AG09309 (cell line): ENCODE measurements at regions not wholly inside any gene's neighbourhood (a gene's known extent, or its start where the extent isn't known, plus 50 kb on each side); places are given as distances from the start of the nearest gene placed in this dataset.

ENCODE experiments used
- DNase-seq: peaks from one replicate; pipeline ENCODE4 v3.0.0-alpha.2; 2010; ENCODE audit warnings: low read depth
- H3K4me3 ChIP-seq: 2 replicates; pipeline ENCODE4 v1.5.1; 2011; ENCODE audit warnings: mild to moderate bottlenecking, low read depth, low read length, moderate library complexity; ENCODE audit not compliant: control insufficient read depth
- CTCF ChIP-seq: IDR thresholded peaks from 2 replicates; pipeline ENCODE4 v1.5.1; 2011; ENCODE audit warnings: mild to moderate bottlenecking, low read depth, low read length, inconsistent platforms; ENCODE audit not compliant: insufficient read depth, control insufficient read depth; ENCODE audit errors: missing control alignments

- TF ChIP-seq CTCF, result no peak
- DNase-seq, result peak; percentile 89
- no peak overlapping the region for H3K4me3 ChIP-seq
These were observed 148.7 kb upstream of the SLC1A4 start for GRCh38 chr2:64840426-64840881.

GRCh38 chr2:64841461-64841860, 147.7 kb upstream of the SLC1A4 start:
- DNase-seq, result no peak
- TF ChIP-seq CTCF, result no peak

GRCh38 chr2:64842030-64842429, 147.2 kb upstream of the SLC1A4 start:
- TF ChIP-seq CTCF, result no peak
- no peak for DNase-seq
- no peak overlapping the region for H3K4me3 ChIP-seq

More at GRCh38 chr2:64841461-64841860, 147.7 kb upstream of the SLC1A4 start:
- no peak overlapping the region for H3K4me3 ChIP-seq

- no peak overlapping the region for H3K4me3 ChIP-seq
- TF ChIP-seq CTCF, result no peak
- no peak for DNase-seq
These were observed 145.1 kb upstream of the SLC1A4 start for GRCh38 chr2:64844087-64844486.

GRCh38 chr2:64845273-64845905, 143.8 kb upstream of the SLC1A4 start:
- no peak overlapping the region for H3K4me3 ChIP-seq
- TF ChIP-seq CTCF, result no peak
- DNase-seq, result no peak

- DNase-seq, result no peak
- no peak for TF ChIP-seq CTCF
These were observed 143.0 kb upstream of the SLC1A4 start for GRCh38 chr2:64846177-64846576.

More at GRCh38 chr2:64846177-64846576, 143.0 kb upstream of the SLC1A4 start:
- H3K4me3 ChIP-seq, result no peak overlapping the region
